ENCODE measurements at regions not wholly inside any gene's neighbourhood (a gene's known extent, or its start where the extent isn't known, plus 50 kb on each side); places are given as distances from the start of the nearest gene placed in this dataset.

DNA sequence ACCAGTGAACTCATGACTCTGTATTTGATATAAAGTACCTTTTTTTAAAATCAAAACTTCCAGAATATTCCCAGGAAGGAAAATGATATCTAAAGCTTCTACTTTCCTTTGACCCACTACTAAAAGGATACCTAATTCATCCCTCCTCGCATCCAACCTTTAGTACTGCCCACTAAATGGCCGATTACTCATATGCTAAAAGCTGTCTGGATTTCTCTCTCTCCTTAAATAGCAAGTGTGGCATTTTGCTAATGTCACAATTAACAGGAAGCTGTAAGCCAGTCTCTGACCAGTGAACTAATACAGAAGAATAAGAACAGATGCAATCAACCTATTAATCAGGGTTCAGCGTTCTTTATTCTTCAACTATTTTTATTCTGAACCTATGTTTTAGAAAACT is 59.0 kb downstream of the DNAJB9 start:
- no peaks in the 10 kb centered on the region for H4K20me1 ChIP-seq (ENCODE audit: control insufficient read depth, insufficient read depth)
- CTCF ChIA-PET = no interaction called here
- H3K9ac ChIP-seq (ENCODE audit: control insufficient read depth, insufficient read depth, low read length) = no peak overlapping the region
- intact Hi-C loops (cut with micrococcal nuclease; ENCODE audit: unreplicated experiment) = no loop called here
- no peak overlapping the region for H2AFZ ChIP-seq (ENCODE audit: control insufficient read depth, low read depth, low read length)
- no peaks in the 10 kb centered on the region for H3K36me3 ChIP-seq (ENCODE audit: control insufficient read depth in 2 of 2, insufficient read depth in 2 of 2, low read length in 1 of 2)
- H3K27me3 ChIP-seq (replicated peaks in 1 of 2; ENCODE audit: control insufficient read depth in 2 of 2, insufficient read depth in 2 of 2, low read length in 1 of 2) = no peaks in the 10 kb centered on the region; a peak in 1 of 4 replicates
- H3K4me3 ChIP-seq = no peak overlapping the region
- POLR2A ChIA-PET = no interaction called here
- in situ Hi-C loops (cut with MboI) = no loop called here
- RAD21 ChIA-PET (ENCODE audit: unreplicated experiment) = no interaction called here
- SMC1A ChIA-PET (ENCODE audit: uncharacterized antibody, unreplicated experiment) = no interaction called here
- no peak overlapping the region for H3K4me2 ChIP-seq (ENCODE audit: control insufficient read depth, insufficient read depth)
- FAIRE-seq (no peak), ATAC-seq (no peak), DNase-seq (ENCODE audit: low read depth, low spot score) (no peak)
- WGBS (ENCODE audit: insufficient coverage, insufficient replicate concordance, low lambda C conversion rate, missing lambda C conversion rate) = 13% methylated on average over 3 of the region's 3 CpGs
- no peak overlapping the region for H3K27ac ChIP-seq (ENCODE audit: control insufficient read depth, insufficient read depth)
- H3K4me1 ChIP-seq (ENCODE audit: control insufficient read depth, insufficient read depth, low read length) = no peaks in the 10 kb centered on the region
- H3K9me3 ChIP-seq (replicated peaks; ENCODE audit: control insufficient read depth, insufficient read depth, low read length) = no peaks in the 10 kb centered on the region
- no TSS peak for BruUV-seq (replicated peaks)
- H3K79me2 ChIP-seq (ENCODE audit: control insufficient read depth, insufficient read depth, low read length) = no peaks in the 10 kb centered on the region
- TF ChIP-seq, protein P1, sequence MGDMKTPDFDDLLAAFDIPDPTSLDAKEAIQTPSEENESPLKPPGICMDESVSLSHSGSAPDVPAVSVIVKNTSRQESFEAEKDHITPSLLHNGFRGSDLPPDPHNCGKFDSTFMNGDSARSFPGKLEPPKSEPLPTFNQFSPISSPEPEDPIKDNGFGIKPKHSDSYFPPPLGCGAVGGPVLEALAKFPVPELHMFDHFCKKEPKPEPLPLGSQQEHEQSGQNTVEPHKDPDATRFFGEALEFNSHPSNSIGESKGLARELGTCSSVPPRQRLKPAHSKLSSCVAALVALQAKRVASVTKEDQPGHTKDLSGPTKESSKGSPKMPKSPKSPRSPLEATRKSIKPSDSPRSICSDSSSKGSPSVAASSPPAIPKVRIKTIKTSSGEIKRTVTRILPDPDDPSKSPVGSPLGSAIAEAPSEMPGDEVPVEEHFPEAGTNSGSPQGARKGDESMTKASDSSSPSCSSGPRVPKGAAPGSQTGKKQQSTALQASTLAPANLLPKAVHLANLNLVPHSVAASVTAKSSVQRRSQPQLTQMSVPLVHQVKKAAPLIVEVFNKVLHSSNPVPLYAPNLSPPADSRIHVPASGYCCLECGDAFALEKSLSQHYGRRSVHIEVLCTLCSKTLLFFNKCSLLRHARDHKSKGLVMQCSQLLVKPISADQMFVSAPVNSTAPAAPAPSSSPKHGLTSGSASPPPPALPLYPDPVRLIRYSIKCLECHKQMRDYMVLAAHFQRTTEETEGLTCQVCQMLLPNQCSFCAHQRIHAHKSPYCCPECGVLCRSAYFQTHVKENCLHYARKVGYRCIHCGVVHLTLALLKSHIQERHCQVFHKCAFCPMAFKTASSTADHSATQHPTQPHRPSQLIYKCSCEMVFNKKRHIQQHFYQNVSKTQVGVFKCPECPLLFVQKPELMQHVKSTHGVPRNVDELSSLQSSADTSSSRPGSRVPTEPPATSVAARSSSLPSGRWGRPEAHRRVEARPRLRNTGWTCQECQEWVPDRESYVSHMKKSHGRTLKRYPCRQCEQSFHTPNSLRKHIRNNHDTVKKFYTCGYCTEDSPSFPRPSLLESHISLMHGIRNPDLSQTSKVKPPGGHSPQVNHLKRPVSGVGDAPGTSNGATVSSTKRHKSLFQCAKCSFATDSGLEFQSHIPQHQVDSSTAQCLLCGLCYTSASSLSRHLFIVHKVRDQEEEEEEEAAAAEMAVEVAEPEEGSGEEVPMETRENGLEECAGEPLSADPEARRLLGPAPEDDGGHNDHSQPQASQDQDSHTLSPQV (IDR thresholded peaks at IDR 0.05) = no peak
- TF ChIP-seq, protein P2, sequence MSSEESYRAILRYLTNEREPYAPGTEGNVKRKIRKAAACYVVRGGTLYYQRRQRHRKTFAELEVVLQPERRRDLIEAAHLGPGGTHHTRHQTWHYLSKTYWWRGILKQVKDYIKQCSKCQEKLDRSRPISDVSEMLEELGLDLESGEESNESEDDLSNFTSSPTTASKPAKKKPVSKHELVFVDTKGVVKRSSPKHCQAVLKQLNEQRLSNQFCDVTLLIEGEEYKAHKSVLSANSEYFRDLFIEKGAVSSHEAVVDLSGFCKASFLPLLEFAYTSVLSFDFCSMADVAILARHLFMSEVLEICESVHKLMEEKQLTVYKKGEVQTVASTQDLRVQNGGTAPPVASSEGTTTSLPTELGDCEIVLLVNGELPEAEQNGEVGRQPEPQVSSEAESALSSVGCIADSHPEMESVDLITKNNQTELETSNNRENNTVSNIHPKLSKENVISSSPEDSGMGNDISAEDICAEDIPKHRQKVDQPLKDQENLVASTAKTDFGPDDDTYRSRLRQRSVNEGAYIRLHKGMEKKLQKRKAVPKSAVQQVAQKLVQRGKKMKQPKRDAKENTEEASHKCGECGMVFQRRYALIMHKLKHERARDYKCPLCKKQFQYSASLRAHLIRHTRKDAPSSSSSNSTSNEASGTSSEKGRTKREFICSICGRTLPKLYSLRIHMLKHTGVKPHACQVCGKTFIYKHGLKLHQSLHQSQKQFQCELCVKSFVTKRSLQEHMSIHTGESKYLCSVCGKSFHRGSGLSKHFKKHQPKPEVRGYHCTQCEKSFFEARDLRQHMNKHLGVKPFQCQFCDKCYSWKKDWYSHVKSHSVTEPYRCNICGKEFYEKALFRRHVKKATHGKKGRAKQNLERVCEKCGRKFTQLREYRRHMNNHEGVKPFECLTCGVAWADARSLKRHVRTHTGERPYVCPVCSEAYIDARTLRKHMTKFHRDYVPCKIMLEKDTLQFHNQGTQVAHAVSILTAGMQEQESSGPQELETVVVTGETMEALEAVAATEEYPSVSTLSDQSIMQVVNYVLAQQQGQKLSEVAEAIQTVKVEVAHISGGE (CRISPR knock-in tag; IDR thresholded peaks at IDR 0.05) = no peak
- TF ChIP-seq SIX5 (IDR thresholded peaks at IDR 0.05; ENCODE audit: low read depth, low read length, severe bottlenecking) (no peak), ASH2L (IDR thresholded peaks at IDR 0.05; ENCODE audit: borderline replicate concordance, low read depth) (no peak), PAX5 (IDR thresholded peaks at IDR 0.05; ENCODE audit: borderline replicate concordance, low read depth, low read length) (no peak), ZNF217 (IDR thresholded peaks at IDR 0.05) (no peak), BCL11A (IDR thresholded peaks at IDR 0.05; ENCODE audit: low read depth, low read length) (no peak), CHD2 (IDR thresholded peaks at IDR 0.05; ENCODE audit: borderline replicate concordance, low read depth, low read length) (no peak), FOXK2 (IDR thresholded peaks at IDR 0.05) (no peak), NR2F1 (conservative IDR thresholded peaks at IDR 0.05) (no peak), STAT1 (conservative IDR thresholded peaks at IDR 0.05) (no peak), POLR2A (IDR thresholded peaks at IDR 0.05; ENCODE audit: low read depth, low read length) (no peak), STAT3 (IDR thresholded peaks at IDR 0.05; ENCODE audit: low read depth, low read length) (no peak), JUND (IDR thresholded peaks at IDR 0.05; ENCODE audit: low read depth, low read length) (no peak), CHD1 (IDR thresholded peaks at IDR 0.05; ENCODE audit: low read depth, low read length) (no peak), ETV6 (conservative IDR thresholded peaks at IDR 0.05 in 1 of 2, IDR thresholded peaks at IDR 0.05 in 1 of 2; ENCODE audit: borderline replicate concordance in 1 of 2, low read depth in 1 of 2) (no peak)
- TF ChIP-seq, protein P3, sequence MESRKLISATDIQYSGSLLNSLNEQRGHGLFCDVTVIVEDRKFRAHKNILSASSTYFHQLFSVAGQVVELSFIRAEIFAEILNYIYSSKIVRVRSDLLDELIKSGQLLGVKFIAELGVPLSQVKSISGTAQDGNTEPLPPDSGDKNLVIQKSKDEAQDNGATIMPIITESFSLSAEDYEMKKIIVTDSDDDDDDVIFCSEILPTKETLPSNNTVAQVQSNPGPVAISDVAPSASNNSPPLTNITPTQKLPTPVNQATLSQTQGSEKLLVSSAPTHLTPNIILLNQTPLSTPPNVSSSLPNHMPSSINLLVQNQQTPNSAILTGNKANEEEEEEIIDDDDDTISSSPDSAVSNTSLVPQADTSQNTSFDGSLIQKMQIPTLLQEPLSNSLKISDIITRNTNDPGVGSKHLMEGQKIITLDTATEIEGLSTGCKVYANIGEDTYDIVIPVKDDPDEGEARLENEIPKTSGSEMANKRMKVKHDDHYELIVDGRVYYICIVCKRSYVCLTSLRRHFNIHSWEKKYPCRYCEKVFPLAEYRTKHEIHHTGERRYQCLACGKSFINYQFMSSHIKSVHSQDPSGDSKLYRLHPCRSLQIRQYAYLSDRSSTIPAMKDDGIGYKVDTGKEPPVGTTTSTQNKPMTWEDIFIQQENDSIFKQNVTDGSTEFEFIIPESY (IDR thresholded peaks at IDR 0.05) = no peak
